Activated CD4-positive, alpha-beta T cell treated with anti-CD3 and anti-CD28 coated beads for 24 hours (primary cell): ENCODE measurements at regions not wholly inside any gene's neighbourhood (a gene's known extent, or its start where the extent isn't known, plus 50 kb on each side); places are given as distances from the start of the nearest gene placed in this dataset.
"Not testable (repeated sequence)": the region's sequence is repeated elsewhere in the genome, so short reads cannot be mapped to it uniquely, and the experiment has no call there.

Experiments used
- DNase-seq, 2 donors: peaks; one replicate each; pipeline ENCODE4 v3.0.0-alpha.2; 2020; ENCODE audit warnings: low read depth in 2 of 2

GRCh38 chr6:12545619-12546409 is 170.8 kb upstream of the PHACTR1 start:
- no peak for DNase-seq

DNA sequence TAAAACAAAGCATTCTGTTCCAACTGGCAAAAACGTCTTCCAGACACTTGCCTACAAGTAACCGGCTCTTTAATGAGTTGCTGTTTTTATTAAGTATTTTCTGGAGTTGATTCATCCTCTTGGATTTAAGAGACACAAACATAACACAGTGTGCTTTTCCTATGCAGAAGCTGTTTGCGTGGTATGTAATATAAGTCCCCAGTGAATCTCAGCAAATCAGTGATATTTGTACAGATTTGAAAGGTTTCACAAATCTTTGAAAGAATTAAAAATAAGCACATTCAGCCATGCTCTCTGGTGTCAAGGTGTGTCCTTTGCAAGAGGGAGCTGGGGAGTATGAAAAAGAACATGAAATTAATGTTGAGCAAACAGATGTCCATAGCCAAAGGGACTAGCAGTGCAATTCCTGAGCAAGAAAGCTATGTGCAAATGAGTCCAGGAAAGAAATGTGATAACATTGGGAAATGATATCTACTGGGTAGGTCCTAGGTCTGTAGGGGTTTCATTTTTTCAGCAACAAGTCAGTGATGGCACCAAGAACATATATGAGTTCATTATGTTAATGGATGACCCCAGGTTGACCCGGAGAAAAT is 170.1 kb upstream of the PHACTR1 start:
- no peak for DNase-seq

DNA sequence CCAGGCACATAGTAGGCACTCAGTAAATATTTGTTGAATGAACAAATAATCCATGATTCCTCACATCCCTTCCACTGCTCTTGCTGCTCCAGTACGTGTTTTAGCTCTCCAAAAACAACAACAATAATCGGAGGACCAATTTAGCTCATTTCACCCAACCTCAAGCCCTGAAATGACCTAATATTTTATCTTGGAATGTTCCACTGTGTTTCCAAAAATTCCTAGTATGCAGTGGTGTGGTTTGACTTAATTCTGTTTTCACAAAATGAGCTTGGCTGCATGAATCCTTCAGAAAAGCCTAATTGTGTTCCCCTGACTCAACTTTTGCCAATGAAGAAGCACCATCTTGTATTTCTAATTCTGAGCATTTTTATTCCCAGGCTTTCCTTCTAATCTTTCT is 168.0 kb upstream of the PHACTR1 start:
- no peak for DNase-seq

GRCh38 chr6:12549445-12549844 is 167.1 kb upstream of the PHACTR1 start:
- not testable (repeated sequence) for DNase-seq

GRCh38 chr6:12554820-12555219 is 161.7 kb upstream of the PHACTR1 start:
- DNase-seq = not testable (repeated sequence)

GRCh38 chr6:12555267-12555666 is 161.3 kb upstream of the PHACTR1 start:
- no peak for DNase-seq

DNA sequence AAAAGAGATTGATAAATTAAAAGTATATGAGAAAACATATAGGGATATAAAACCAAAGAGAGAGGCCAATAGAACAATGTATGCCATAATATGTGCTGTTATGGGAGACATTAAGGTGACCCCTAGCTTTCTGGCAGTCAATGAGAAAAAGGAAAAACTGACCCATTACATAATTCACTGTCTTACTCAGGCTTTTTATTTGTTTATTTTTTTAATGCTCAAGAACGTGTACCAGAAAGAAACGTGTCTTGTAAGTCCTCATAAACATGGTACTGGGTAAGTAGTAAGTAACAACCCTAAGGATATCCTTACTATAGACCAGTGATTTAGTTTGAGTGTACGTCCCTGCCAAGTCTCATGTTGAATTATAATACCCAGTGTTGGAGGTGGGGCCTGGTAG is 160.8 kb upstream of the PHACTR1 start:
- DNase-seq = no peak

- no peak for DNase-seq
Observed at GRCh38 chr6:12557765-12558164, 158.8 kb upstream of the PHACTR1 start.

DNA sequence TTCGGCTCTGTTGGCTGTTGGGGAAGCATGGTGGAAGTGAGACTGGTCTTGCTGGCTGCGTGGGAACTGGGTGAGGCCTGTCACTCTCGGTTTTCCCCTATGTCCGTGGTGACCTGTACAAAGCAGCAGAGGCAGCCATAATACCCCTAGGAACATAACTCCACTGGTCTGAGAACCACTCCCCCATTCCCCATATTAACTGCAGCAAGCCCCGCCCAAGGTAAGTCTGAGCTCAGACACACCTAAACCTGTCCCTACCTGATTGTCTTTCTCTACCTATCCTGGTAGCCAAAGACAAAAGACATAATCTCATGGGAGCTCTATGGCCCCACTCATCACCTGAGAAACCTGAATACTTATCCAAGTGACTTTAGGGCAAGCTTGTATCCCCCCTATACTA is 156.3 kb upstream of the PHACTR1 start:
- DNase-seq = no peak

- no peak for DNase-seq
Observed at GRCh38 chr6:12566618-12567123, 149.9 kb upstream of the PHACTR1 start.

- no peak for DNase-seq
Observed at GRCh38 chr6:12567682-12568081, 148.9 kb upstream of the PHACTR1 start.

- DNase-seq = no peak
Observed at GRCh38 chr6:12569646-12570045, 146.9 kb upstream of the PHACTR1 start.

- DNase-seq = no peak
Observed at GRCh38 chr6:12570461-12571030, 146.0 kb upstream of the PHACTR1 start.

GRCh38 chr6:12572896-12573827 is 143.4 kb upstream of the PHACTR1 start:
- DNase-seq = no peak

GRCh38 chr6:12575961-12576360 is 140.6 kb upstream of the PHACTR1 start:
- no peak for DNase-seq

- DNase-seq = no peak
Observed at GRCh38 chr6:12576389-12576788, 140.2 kb upstream of the PHACTR1 start.

DNA sequence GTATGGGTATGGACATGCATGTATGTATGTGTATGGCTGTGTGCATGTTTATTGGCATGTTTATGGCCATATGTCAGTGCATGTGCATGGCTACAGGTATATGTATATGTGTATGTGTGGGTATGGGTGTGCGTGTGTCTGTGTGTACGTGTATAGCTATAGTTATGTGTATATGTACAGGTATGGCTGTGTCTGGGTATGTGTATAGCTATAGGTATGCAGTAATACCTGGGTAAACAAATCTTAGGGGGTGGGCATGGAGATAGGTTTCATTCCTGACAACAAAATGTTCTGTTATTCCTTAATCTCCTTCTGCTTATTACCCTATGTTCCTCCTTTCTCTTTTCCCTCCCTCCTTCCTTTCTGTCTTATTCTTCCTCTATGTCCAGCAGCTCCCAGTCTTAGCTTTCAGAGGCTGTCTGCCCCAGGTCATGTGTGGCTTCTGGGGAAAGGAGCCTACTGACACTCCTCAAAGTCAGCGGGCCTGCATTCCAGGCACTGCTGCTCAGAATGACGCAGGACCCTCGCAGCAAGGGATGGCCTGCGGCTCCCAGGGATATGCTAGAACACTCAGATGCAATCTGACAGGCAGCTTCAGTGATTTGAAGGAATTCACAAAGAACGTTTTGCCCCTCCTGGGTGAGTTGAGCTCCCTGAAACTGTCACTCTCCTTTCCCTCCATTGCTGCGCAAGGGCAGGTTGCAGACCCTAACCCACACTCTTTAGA is 139.3 kb upstream of the PHACTR1 start:
- DNase-seq = no peak

DNA sequence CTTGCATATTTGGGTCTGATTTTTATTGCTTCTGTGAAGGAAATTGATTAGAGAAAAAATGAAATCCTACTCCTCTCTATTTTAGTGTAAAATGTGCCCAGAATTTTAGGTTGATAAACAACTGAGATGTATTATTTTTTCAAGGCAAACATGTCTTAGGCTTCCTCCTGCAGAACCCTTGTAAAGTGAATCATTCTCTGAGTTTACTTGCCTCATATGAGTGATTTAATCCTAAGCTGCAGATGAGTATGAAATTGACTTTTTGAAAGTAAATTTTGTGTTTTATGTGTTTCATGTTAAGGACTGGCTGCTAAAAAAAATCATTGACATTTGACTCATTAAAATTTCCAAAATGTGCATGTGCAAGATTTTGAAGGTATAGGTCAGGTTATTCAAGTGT is 138.5 kb upstream of the PHACTR1 start:
- no peak for DNase-seq

DNA sequence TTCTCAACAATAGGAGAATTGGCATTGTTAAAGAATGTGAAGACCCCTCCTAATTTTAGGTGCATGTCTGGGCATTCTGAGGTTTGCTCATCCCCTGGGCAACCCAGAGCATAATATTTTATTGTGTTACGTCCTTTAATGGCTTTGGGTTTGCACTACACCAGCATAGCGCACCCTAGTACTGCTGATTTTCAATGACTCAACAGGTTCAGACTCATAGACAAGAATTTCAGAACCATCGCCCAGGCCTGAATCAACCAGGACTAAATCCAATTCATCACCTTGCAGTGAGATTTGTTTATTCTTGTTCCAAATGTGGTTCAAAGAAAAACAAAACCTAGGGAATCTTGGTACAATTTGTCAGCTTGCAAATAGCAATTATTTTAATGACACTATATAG is 137.8 kb upstream of the PHACTR1 start:
- DNase-seq = no peak

- DNase-seq = no peak
Observed at GRCh38 chr6:12580290-12580689, 136.3 kb upstream of the PHACTR1 start.

GRCh38 chr6:12582421-12583110 is 134.0 kb upstream of the PHACTR1 start:
- DNase-seq = no peak
